ENCODE measurements at regions not wholly inside any gene's neighbourhood (a gene's known extent, or its start where the extent isn't known, plus 50 kb on each side); places are given as distances from the start of the nearest gene placed in this dataset.

- ChIA-PET CTCF (no interaction called here), POLR2A (no interaction called here)
- TF ChIP-seq POLR2AphosphoS5 (IDR thresholded peaks at IDR 0.05; ENCODE audit: low read depth, low read length) (no peak), SIN3A (IDR thresholded peaks at IDR 0.05; ENCODE audit: borderline replicate concordance, insufficient read depth, low read depth, low read length) (no peak), TCF7L2 (IDR thresholded peaks at IDR 0.05; ENCODE audit: low read depth, low read length) (no peak), CTCF (IDR thresholded peaks at IDR 0.05) (no peak)
- TF ChIP-seq, protein P1, sequence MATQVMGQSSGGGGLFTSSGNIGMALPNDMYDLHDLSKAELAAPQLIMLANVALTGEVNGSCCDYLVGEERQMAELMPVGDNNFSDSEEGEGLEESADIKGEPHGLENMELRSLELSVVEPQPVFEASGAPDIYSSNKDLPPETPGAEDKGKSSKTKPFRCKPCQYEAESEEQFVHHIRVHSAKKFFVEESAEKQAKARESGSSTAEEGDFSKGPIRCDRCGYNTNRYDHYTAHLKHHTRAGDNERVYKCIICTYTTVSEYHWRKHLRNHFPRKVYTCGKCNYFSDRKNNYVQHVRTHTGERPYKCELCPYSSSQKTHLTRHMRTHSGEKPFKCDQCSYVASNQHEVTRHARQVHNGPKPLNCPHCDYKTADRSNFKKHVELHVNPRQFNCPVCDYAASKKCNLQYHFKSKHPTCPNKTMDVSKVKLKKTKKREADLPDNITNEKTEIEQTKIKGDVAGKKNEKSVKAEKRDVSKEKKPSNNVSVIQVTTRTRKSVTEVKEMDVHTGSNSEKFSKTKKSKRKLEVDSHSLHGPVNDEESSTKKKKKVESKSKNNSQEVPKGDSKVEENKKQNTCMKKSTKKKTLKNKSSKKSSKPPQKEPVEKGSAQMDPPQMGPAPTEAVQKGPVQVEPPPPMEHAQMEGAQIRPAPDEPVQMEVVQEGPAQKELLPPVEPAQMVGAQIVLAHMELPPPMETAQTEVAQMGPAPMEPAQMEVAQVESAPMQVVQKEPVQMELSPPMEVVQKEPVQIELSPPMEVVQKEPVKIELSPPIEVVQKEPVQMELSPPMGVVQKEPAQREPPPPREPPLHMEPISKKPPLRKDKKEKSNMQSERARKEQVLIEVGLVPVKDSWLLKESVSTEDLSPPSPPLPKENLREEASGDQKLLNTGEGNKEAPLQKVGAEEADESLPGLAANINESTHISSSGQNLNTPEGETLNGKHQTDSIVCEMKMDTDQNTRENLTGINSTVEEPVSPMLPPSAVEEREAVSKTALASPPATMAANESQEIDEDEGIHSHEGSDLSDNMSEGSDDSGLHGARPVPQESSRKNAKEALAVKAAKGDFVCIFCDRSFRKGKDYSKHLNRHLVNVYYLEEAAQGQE (IDR thresholded peaks at IDR 0.05; ENCODE audit: insufficient read depth in 1 of 2, low read depth in 2 of 2, low read length in 1 of 2) = no peak
- no TSS peak for BruUV-seq (replicated peaks)
- no peaks in the 10 kb centered on the region for H3K27me3 ChIP-seq (ENCODE audit: control insufficient read depth, insufficient read depth, low read length)
- no peak overlapping the region for H3K4me3 ChIP-seq (ENCODE audit: low read depth in 2 of 2, low read length in 2 of 2)
- no peak for DNase-seq (ENCODE audit: low read depth, low spot score)
- H3K9me3 ChIP-seq (ENCODE audit: control insufficient read depth, insufficient read depth, low read depth, low read length) = no peaks in the 10 kb centered on the region
- no peak for ATAC-seq
- H3K36me3 ChIP-seq (ENCODE audit: control insufficient read depth, insufficient read depth, low read length) = no peaks in the 10 kb centered on the region
- no peaks in the 10 kb centered on the region for H3K4me1 ChIP-seq (ENCODE audit: control insufficient read depth, insufficient read depth, low read length)
- in situ Hi-C loops (cut with HindIII; ENCODE audit: low pct_unique_long_range_greater_than_20kb, low sequenced_read_pairs) = no loop called here
- intact Hi-C loops (cut with micrococcal nuclease; ENCODE audit: unreplicated experiment) = no loop called here
- H3K27ac ChIP-seq (ENCODE audit: low read length) = no peak overlapping the region
Observed at GRCh38 chrX:45664727-45665290, 464.1 kb upstream of the DIPK2B start.

- CTCF ChIA-PET = no interaction called here
- no peak overlapping the region for H3K4me3 ChIP-seq (ENCODE audit: low read depth in 2 of 2, low read length in 2 of 2)
- H3K27ac ChIP-seq (ENCODE audit: low read length) = no peak overlapping the region
- POLR2A ChIA-PET = no interaction called here
- DNase-seq (ENCODE audit: low read depth, low spot score) (no peak), ATAC-seq (no peak)
- TF ChIP-seq SIN3A (IDR thresholded peaks at IDR 0.05; ENCODE audit: borderline replicate concordance, insufficient read depth, low read depth, low read length) = no peak
- no peak for TF ChIP-seq POLR2AphosphoS5 (IDR thresholded peaks at IDR 0.05; ENCODE audit: low read depth, low read length)
- no peak for TF ChIP-seq CTCF (IDR thresholded peaks at IDR 0.05)
- TF ChIP-seq, protein P1 (IDR thresholded peaks at IDR 0.05; ENCODE audit: insufficient read depth in 1 of 2, low read depth in 2 of 2, low read length in 1 of 2) = no peak
- TF ChIP-seq TCF7L2 (IDR thresholded peaks at IDR 0.05; ENCODE audit: low read depth, low read length) = no peak
- BruUV-seq (replicated peaks) = no TSS peak
- no peaks in the 10 kb centered on the region for H3K4me1 ChIP-seq (ENCODE audit: control insufficient read depth, insufficient read depth, low read length)
- in situ Hi-C loops (cut with HindIII; ENCODE audit: low pct_unique_long_range_greater_than_20kb, low sequenced_read_pairs) (no loop called here), intact Hi-C loops (cut with micrococcal nuclease; ENCODE audit: unreplicated experiment) (no loop called here)
- H3K9me3 ChIP-seq (ENCODE audit: control insufficient read depth, insufficient read depth, low read depth, low read length) = no peaks in the 10 kb centered on the region
- no peaks in the 10 kb centered on the region for H3K27me3 ChIP-seq (ENCODE audit: control insufficient read depth, insufficient read depth, low read length)
- H3K36me3 ChIP-seq (ENCODE audit: control insufficient read depth, insufficient read depth, low read length) = no peaks in the 10 kb centered on the region
Observed at GRCh38 chrX:45660477-45660876, 459.8 kb upstream of the DIPK2B start.

Measured in Panc1 (cell line).